B cell (primary cell): ENCODE measurements at regions not wholly inside any gene's neighbourhood (a gene's known extent, or its start where the extent isn't known, plus 50 kb on each side); places are given as distances from the start of the nearest gene placed in this dataset.

Experiments used
- EZH2 ChIP-seq: IDR thresholded peaks from 2 replicates; pipeline ENCODE4 v1.6.1; 2012; ENCODE audit warnings: borderline replicate concordance, low read depth, mild to moderate bottlenecking, moderate library complexity, low read length; ENCODE audit not compliant: insufficient read depth, poor library complexity, severe bottlenecking
- TF ChIP-seq, protein P1 (sequence below): fragments of 200-600 bp; IDR thresholded peaks from one replicate; pipeline ENCODE4 v1.8.0; 2022; ENCODE audit warnings: antibody characterized with exemption, mild to moderate bottlenecking

DNA sequence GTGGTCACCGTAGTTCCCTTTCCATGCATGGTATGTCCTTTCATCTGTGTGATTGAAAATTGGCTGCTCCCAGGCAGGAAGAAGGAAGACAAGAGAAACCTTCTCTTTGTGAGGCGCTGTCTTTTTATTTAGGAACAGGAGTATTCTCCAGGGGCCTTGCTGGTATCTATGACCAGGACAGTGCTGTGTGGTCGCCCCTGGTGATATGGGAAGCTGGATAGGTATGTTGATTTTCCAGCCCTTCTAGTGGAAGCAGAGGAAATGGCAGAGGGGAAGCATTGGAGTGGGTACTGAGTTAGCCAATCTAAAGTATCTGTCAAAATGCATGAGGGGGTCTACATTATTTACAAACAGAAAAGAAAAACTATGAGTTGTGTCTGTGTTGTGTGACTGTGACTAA, 226.6 kb downstream of the MTX2 start:
- TF ChIP-seq, protein P1, sequence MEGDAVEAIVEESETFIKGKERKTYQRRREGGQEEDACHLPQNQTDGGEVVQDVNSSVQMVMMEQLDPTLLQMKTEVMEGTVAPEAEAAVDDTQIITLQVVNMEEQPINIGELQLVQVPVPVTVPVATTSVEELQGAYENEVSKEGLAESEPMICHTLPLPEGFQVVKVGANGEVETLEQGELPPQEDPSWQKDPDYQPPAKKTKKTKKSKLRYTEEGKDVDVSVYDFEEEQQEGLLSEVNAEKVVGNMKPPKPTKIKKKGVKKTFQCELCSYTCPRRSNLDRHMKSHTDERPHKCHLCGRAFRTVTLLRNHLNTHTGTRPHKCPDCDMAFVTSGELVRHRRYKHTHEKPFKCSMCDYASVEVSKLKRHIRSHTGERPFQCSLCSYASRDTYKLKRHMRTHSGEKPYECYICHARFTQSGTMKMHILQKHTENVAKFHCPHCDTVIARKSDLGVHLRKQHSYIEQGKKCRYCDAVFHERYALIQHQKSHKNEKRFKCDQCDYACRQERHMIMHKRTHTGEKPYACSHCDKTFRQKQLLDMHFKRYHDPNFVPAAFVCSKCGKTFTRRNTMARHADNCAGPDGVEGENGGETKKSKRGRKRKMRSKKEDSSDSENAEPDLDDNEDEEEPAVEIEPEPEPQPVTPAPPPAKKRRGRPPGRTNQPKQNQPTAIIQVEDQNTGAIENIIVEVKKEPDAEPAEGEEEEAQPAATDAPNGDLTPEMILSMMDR, result no peak
- TF ChIP-seq EZH2, result no peak
